ENCODE measurements at regions not wholly inside any gene's neighbourhood (a gene's known extent, or its start where the extent isn't known, plus 50 kb on each side); places are given as distances from the start of the nearest gene placed in this dataset.

GRCh38 chr15:35657679-35658311 lies 111.8 kb upstream of the DPH6 start:
- H3K9ac ChIP-seq (ENCODE audit: low read depth, low read length), result no peak overlapping the region
- H3K4me2 ChIP-seq (ENCODE audit: insufficient read depth, low read length), result no peak overlapping the region
- TF ChIP-seq EZH2 (IDR thresholded peaks at IDR 0.05; ENCODE audit: borderline replicate concordance, low read depth, low read length, severe bottlenecking), result no peak
- H3K27ac ChIP-seq (ENCODE audit: low read length), result no peak overlapping the region
- no peaks in the 10 kb centered on the region for H3K79me2 ChIP-seq (ENCODE audit: insufficient read depth, low read length)
- no peaks in the 10 kb centered on the region for H3K36me3 ChIP-seq (ENCODE audit: insufficient read depth, low read length)
- H3K9me3 ChIP-seq (ENCODE audit: insufficient read depth, low read length, severe bottlenecking), result no peaks in the 10 kb centered on the region
- no peak for DNase-seq
- no peak overlapping the region for H2AFZ ChIP-seq (ENCODE audit: low read depth, low read length)
- H3K4me3 ChIP-seq (ENCODE audit: low read depth in 1 of 2, low read length in 2 of 2), result no peak overlapping the region
- H3K27me3 ChIP-seq (ENCODE audit: insufficient read depth, low read length, poor library complexity), result no peaks in the 10 kb centered on the region
- H3K4me1 ChIP-seq (ENCODE audit: insufficient read depth, low read length), result no peaks in the 10 kb centered on the region
- no peaks in the 10 kb centered on the region for H4K20me1 ChIP-seq (ENCODE audit: insufficient read depth, low read length)
- ATAC-seq (ENCODE audit: insufficient read depth, low read depth), result no peak

GRCh38 chr15:35663956-35664355 lies 118.0 kb upstream of the DPH6 start:
- Histone ChIP-seq H3K9ac (ENCODE audit: low read depth, low read length) (no peak overlapping the region), H3K79me2 (ENCODE audit: insufficient read depth, low read length) (no peaks in the 10 kb centered on the region)
- TF ChIP-seq CTCF (IDR thresholded peaks at IDR 0.05; ENCODE audit: borderline replicate concordance, extremely low read depth, low read length, poor library complexity, severe bottlenecking) (no peak), EZH2 (IDR thresholded peaks at IDR 0.05; ENCODE audit: borderline replicate concordance, low read depth, low read length, severe bottlenecking) (no peak)

GRCh38 chr15:35665896-35666536 lies 120.1 kb upstream of the DPH6 start:
- Histone ChIP-seq H3K9ac (ENCODE audit: low read depth, low read length) (no peak overlapping the region), H2AFZ (ENCODE audit: low read depth, low read length) (no peak overlapping the region), H3K9me3 (ENCODE audit: insufficient read depth, low read length, severe bottlenecking) (no peaks in the 10 kb centered on the region), H3K27me3 (ENCODE audit: insufficient read depth, low read length, poor library complexity) (no peaks in the 10 kb centered on the region), H3K4me3 (ENCODE audit: low read depth in 1 of 2, low read length in 2 of 2) (no peak overlapping the region), H3K79me2 (ENCODE audit: insufficient read depth, low read length) (no peaks in the 10 kb centered on the region), H3K27ac (ENCODE audit: low read length) (no peak overlapping the region), H3K4me1 (ENCODE audit: insufficient read depth, low read length) (no peaks in the 10 kb centered on the region; the same call in 1 of the 2 replicates), H3K36me3 (ENCODE audit: insufficient read depth, low read length) (no peaks in the 10 kb centered on the region), H4K20me1 (ENCODE audit: insufficient read depth, low read length) (no peaks in the 10 kb centered on the region), H3K4me2 (ENCODE audit: insufficient read depth, low read length) (no peak overlapping the region)
- ATAC-seq (ENCODE audit: insufficient read depth, low read depth), result no peak
- no peak for DNase-seq
- no peak for TF ChIP-seq EZH2 (IDR thresholded peaks at IDR 0.05; ENCODE audit: borderline replicate concordance, low read depth, low read length, severe bottlenecking)

More at GRCh38 chr15:35663956-35664355, 118.0 kb upstream of the DPH6 start:
- Histone ChIP-seq H3K9me3 (ENCODE audit: insufficient read depth, low read length, severe bottlenecking) (no peaks in the 10 kb centered on the region), H4K20me1 (ENCODE audit: insufficient read depth, low read length) (no peaks in the 10 kb centered on the region), H3K4me2 (ENCODE audit: insufficient read depth, low read length) (no peak overlapping the region), H3K4me1 (ENCODE audit: insufficient read depth, low read length) (no peaks in the 10 kb centered on the region; the same call in 1 of the 2 replicates), H3K27me3 (ENCODE audit: insufficient read depth, low read length, poor library complexity) (no peaks in the 10 kb centered on the region), H3K27ac (ENCODE audit: low read length) (no peak overlapping the region), H3K4me3 (ENCODE audit: low read depth in 1 of 2, low read length in 2 of 2) (no peak overlapping the region), H3K36me3 (ENCODE audit: insufficient read depth, low read length) (no peaks in the 10 kb centered on the region), H2AFZ (ENCODE audit: low read depth, low read length) (no peak overlapping the region)
- DNase-seq (no peak), ATAC-seq (ENCODE audit: insufficient read depth, low read depth) (no peak)

GRCh38 chr15:35667908-35668307 lies 121.9 kb upstream of the DPH6 start:
- Histone ChIP-seq H3K27ac (ENCODE audit: low read length) (no peak overlapping the region), H3K27me3 (ENCODE audit: insufficient read depth, low read length, poor library complexity) (no peaks in the 10 kb centered on the region), H3K36me3 (ENCODE audit: insufficient read depth, low read length) (no peaks in the 10 kb centered on the region), H3K9ac (ENCODE audit: low read depth, low read length) (no peak overlapping the region), H3K9me3 (ENCODE audit: insufficient read depth, low read length, severe bottlenecking) (no peaks in the 10 kb centered on the region), H3K4me1 (ENCODE audit: insufficient read depth, low read length) (no peaks in the 10 kb centered on the region; the same call in 1 of the 2 replicates), H3K4me3 (ENCODE audit: low read depth in 1 of 2, low read length in 2 of 2) (no peak overlapping the region), H4K20me1 (ENCODE audit: insufficient read depth, low read length) (no peaks in the 10 kb centered on the region), H2AFZ (ENCODE audit: low read depth, low read length) (no peak overlapping the region), H3K79me2 (ENCODE audit: insufficient read depth, low read length) (no peaks in the 10 kb centered on the region), H3K4me2 (ENCODE audit: insufficient read depth, low read length) (no peak overlapping the region)
- no peak for ATAC-seq (ENCODE audit: insufficient read depth, low read depth)
- no peak for DNase-seq
- TF ChIP-seq EZH2 (IDR thresholded peaks at IDR 0.05; ENCODE audit: borderline replicate concordance, low read depth, low read length, severe bottlenecking) (no peak), CTCF (IDR thresholded peaks at IDR 0.05; ENCODE audit: borderline replicate concordance, extremely low read depth, low read length, poor library complexity, severe bottlenecking) (no peak)

Data from DND-41 (cell line).